BLaER1 treated with 17β-estradiol and CSF1 and Interleukin-3, amounts not matched to agents 10 nM and 100 nM (cell line): ENCODE measurements at regions not wholly inside any gene's neighbourhood (a gene's known extent, or its start where the extent isn't known, plus 50 kb on each side); places are given as distances from the start of the nearest gene placed in this dataset.

Experiments used
- H3K27ac ChIP-seq, 11 experiments: shearing (Covaris generic); formaldehyde crosslinking; 2 replicates each; pipeline ENCODE4 v1.8.1; 2022
- H3K27me3 ChIP-seq, 11 experiments: shearing (Covaris generic); formaldehyde crosslinking; 2 replicates each; pipeline ENCODE4 v1.8.1; 2022
- H3K36me3 ChIP-seq, 11 experiments: shearing (Covaris generic); formaldehyde crosslinking; 2 replicates each; pipeline ENCODE4 v1.8.1; 2022
- H3K4me1 ChIP-seq, 10 experiments: shearing (Covaris generic); formaldehyde crosslinking; 2 replicates each; pipeline ENCODE4 v1.8.1; 2022
- H3K4me2 ChIP-seq, 11 experiments: shearing (Covaris generic); formaldehyde crosslinking; 2 replicates each; pipeline ENCODE4 v1.8.1; 2022
- H3K4me3 ChIP-seq, 10 experiments: shearing (Covaris generic); formaldehyde crosslinking; 2 replicates each; pipeline ENCODE4 v1.8.1; 2022
- H3K9ac ChIP-seq, 11 experiments: shearing (Covaris generic); formaldehyde crosslinking; 2 replicates each; pipeline ENCODE4 v1.8.1; 2022
- H3K9me3 ChIP-seq, 11 experiments: shearing (Covaris generic); formaldehyde crosslinking; replicated peaks in 1 of 11; 2 replicates each; pipeline ENCODE4 v1.8.1; 2022
- H4K20me1 ChIP-seq, 11 experiments: shearing (Covaris generic); formaldehyde crosslinking; 2 replicates each; pipeline ENCODE4 v1.8.1; 2022
- Cebpa-rat ChIP-seq, 11 experiments: shearing (Covaris generic); IDR thresholded peaks; 2 replicates each; pipeline ENCODE4 v1.8.1; 2022

DNA sequence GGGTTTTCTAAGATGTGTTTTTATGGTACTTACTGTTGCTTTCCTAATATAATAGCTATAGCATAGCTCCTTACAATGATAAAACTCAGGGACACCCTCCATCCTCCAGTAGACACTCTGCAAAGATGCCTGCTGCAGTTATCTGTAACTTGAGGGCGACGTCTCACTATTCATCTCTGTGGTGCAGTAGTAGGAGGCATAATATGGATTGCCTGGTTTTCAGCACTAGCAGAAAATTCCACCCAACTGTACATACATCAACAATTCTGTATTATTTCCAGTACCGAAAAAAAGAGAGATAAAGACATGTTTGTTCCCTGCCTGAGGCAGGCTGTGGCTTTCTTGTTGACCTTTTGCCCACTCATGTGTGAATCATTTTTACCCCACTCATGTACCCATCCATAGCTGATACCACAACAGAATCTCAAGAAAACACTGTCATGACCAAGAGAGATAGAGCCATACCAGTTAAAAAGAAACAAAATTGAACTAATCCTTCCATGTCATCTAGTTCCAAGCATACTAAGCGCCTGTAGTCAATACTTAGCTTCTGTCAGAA is 220.1 kb downstream of the RAB28 start:
- Histone ChIP-seq H3K9ac (no peak overlapping the region), H3K4me1 (no peaks in the 10 kb centered on the region), H3K4me3 (no peak overlapping the region), H4K20me1 (no peaks in the 10 kb centered on the region), H3K4me2 (no peak overlapping the region), H3K36me3 (no peaks in the 10 kb centered on the region), H3K9me3 (no peaks in the 10 kb centered on the region), H3K27me3 (no peaks in the 10 kb centered on the region), H3K27ac (no peak overlapping the region)
- no peak for TF ChIP-seq Cebpa-rat (IDR thresholded peaks at IDR 0.05)

DNA sequence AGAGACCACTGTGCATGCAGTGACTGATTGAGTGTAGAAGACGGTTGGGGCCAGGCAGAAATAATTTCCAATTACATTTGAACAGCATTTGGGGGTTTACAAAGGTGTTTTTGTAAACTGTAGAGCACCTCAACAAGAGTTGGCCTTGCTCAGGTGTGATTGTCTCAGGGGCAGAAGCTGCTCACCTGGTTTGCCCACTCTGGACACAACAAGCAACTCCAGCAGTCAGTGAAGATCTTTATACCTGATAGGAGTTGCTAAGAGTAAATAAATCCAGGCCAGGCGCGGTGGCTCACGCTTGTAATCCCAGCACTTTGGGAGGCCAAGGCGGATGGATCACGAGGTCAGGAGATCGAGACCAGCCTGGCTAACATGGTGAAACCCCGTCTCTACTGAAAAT is 221.3 kb downstream of the RAB28 start:
- Histone ChIP-seq H3K4me1 (no peaks in the 10 kb centered on the region), H3K27ac (no peak overlapping the region), H3K9ac (no peak overlapping the region), H3K4me3 (no peak overlapping the region), H3K36me3 (no peaks in the 10 kb centered on the region), H3K27me3 (no peaks in the 10 kb centered on the region), H4K20me1 (no peaks in the 10 kb centered on the region), H3K9me3 (no peaks in the 10 kb centered on the region), H3K4me2 (no peak overlapping the region)
- TF ChIP-seq Cebpa-rat (IDR thresholded peaks at IDR 0.05): no peak

DNA sequence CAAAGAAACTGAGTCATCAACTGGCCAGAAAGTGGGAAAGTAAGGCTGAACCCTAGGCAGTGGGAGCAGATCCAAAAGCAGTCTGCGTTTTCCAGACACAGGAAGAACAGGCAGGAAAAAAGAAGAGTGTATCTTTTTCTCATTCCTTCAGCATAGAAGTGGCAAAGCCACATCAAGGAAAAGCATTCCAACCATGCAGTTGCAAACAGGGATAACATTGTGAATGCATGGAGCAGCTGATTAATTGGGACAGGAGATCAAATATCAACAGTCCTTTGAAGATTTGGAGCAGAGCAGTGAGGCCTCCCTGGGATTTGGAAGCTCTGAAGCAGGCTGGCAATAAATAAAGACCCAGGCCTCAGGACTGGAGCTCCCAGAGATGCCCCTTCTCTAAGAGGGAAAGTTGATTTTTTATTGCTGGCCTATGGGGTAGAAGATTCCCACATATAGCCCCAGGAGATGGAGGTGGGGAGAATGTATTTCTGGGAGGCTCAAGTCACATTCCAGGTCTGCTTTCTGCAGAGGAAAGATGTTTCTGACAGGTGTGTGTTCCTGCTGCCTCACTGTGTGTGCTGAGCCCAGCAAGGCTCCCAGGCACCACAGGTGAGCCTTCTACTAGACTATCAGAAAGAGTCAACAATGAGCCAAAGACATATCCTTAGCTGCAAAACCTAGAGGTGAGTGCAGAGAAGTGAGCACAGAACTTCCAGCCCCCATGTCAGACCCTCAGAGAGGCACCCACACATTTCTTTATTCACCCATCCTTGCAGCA is 222.5 kb downstream of the RAB28 start:
- no peak for TF ChIP-seq Cebpa-rat (IDR thresholded peaks at IDR 0.05)
- no peak overlapping the region for H3K27ac ChIP-seq
- no peaks in the 10 kb centered on the region for H3K9me3 ChIP-seq
- no peak overlapping the region for H3K4me2 ChIP-seq
- H3K9ac ChIP-seq: no peak overlapping the region
- H4K20me1 ChIP-seq: no peaks in the 10 kb centered on the region
- no peaks in the 10 kb centered on the region for H3K36me3 ChIP-seq
- no peaks in the 10 kb centered on the region for H3K27me3 ChIP-seq
- H3K4me1 ChIP-seq: no peaks in the 10 kb centered on the region
- no peak overlapping the region for H3K4me3 ChIP-seq

DNA sequence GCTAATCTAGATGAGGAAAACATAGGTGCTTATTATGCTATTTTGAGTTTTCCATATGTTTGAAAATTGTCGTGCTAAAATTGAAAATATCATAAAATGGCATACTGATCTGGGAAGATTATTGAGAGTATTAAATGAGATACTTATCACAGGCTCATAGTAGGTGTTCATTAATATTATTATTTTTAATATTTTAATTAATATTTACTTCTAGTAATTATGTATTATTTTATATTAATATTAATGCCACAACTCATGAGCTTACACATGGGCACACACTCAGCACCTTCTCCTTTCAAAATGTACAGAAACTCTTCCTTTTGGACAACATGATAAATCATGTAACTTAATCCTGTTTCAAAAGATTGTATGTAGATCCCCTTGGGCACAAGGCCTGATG is 223.6 kb downstream of the RAB28 start:
- no peaks in the 10 kb centered on the region for H3K9me3 ChIP-seq
- no peaks in the 10 kb centered on the region for H3K36me3 ChIP-seq
- no peaks in the 10 kb centered on the region for H4K20me1 ChIP-seq
- no peak overlapping the region for H3K9ac ChIP-seq
- TF ChIP-seq Cebpa-rat (IDR thresholded peaks at IDR 0.05): no peak
- no peaks in the 10 kb centered on the region for H3K27me3 ChIP-seq
- no peak overlapping the region for H3K4me3 ChIP-seq
- H3K4me1 ChIP-seq: no peaks in the 10 kb centered on the region
- H3K4me2 ChIP-seq: no peak overlapping the region
- H3K27ac ChIP-seq: no peak overlapping the region

DNA sequence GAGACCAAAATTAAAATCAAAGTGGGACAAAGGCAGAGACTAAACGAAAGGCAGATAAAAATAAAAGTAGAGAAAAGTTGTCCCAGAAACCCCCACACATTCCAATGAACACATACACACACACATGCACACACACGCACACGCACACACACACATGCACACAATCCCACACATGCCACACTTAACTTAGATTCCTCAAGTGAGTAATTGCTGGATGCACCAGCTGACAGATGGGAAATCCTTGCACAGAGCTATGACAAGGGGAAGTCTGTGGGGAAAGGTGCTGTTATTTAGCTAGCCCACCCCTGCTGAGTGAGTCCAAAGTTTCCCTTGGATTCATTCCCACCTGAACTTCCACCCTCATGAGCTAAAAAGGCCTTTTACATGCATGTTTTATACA is 233.9 kb downstream of the RAB28 start:
- peaks cover 21 to 36% (median 28%) of the 10 kb centered on the region in 11 experiments; a peak in 21 of 22 replicates for H3K9me3 ChIP-seq
- no peak overlapping the region for H3K4me3 ChIP-seq
- H4K20me1 ChIP-seq: no peaks in the 10 kb centered on the region
- H3K27me3 ChIP-seq: no peaks in the 10 kb centered on the region
- no peak overlapping the region for H3K27ac ChIP-seq
- H3K4me1 ChIP-seq: no peaks in the 10 kb centered on the region
- no peak overlapping the region for H3K4me2 ChIP-seq
- H3K36me3 ChIP-seq: no peaks in the 10 kb centered on the region
- no peak for TF ChIP-seq Cebpa-rat (IDR thresholded peaks at IDR 0.05)
- H3K9ac ChIP-seq: no peak overlapping the region

DNA sequence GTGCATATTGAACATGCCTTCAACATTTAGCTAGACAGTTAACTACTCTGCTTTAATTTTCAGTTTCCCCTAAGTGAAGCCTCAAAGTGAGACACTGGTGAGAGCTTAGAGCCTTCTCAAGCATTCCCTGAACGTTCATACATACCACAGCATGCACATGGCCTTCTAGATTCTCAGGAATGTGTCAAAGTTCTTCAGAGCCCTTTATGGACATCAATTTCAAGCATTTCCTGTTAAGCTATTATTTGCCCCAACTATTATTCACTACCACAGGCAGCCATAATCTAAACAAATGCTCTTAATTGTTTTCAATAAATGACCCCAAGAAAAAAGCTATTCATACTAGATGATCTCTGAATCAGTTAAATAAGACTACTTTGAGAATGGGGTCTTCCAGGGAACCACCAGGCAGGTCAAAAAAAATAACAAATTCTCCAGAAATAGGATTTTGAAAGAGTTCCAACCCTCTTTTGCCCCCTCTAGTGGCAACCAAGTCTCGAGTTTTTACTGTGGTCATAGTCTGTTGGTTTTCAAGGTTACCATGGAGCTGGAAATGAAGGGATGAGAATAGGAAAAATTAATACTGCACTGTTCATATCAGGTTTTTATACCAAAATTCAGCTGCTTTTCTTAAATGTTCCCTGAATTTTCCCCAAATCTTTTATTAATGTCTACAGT is 235.4 kb downstream of the RAB28 start:
- H3K27me3 ChIP-seq: no peaks in the 10 kb centered on the region
- H3K4me2 ChIP-seq: no peak overlapping the region
- no peak overlapping the region for H3K4me3 ChIP-seq
- no peaks in the 10 kb centered on the region for H3K4me1 ChIP-seq
- TF ChIP-seq Cebpa-rat (IDR thresholded peaks at IDR 0.05): no peak
- H3K9ac ChIP-seq: no peak overlapping the region
- H3K36me3 ChIP-seq: no peaks in the 10 kb centered on the region
- H3K9me3 ChIP-seq: peaks cover 22 to 39% (median 30%) of the 10 kb centered on the region in 11 experiments; a peak in 21 of 22 replicates
- no peak overlapping the region for H3K27ac ChIP-seq
- no peaks in the 10 kb centered on the region for H4K20me1 ChIP-seq

DNA sequence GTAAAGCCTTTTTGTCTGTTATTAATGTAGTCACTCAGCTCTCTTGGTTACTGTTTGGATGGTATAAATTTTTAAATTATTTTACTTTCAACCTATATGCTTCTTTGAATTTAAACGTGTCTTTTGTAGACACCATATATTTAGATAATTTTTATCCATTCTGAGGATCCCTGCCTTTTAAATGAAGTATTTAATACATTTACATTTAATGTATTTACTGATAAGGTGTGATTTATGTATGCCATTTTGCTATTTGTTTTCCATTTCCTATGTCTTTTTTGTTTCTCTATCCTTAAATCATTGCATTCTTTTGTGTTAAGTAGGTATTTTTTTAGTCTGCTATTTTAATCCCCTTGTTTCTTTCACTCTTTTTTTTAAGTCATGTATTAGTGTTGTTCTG is 238.0 kb downstream of the RAB28 start:
- no peaks in the 10 kb centered on the region for H3K4me1 ChIP-seq

DNA sequence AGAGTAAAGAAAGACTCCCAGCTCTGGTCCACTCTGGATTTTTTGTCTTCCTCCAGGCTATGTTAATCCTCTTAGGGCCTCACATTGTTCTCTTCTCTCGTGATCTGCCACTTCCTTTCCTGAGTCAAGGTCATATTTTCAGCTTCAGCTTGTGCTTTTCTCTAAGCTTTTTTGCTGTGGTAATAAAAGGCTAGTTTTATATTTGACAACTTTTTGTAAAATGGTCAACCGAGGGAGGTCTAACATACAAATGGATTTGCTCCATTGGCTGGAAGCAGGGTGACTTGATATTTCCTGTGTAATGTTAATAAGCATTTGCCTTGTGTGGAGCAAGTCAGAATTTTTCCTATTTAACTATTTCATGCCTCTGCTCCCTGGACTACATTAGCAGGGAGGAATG is 239.7 kb downstream of the RAB28 start:
- H4K20me1 ChIP-seq: no peaks in the 10 kb centered on the region
- H3K4me1 ChIP-seq: no peaks in the 10 kb centered on the region
- peaks cover 22 to 39% (median 30%) of the 10 kb centered on the region in 11 experiments for H3K9me3 ChIP-seq
- H3K36me3 ChIP-seq: no peaks in the 10 kb centered on the region
- no peak overlapping the region for H3K4me3 ChIP-seq
- H3K4me2 ChIP-seq: no peak overlapping the region
- H3K27me3 ChIP-seq: no peaks in the 10 kb centered on the region
- no peak for TF ChIP-seq Cebpa-rat (IDR thresholded peaks at IDR 0.05)
- H3K9ac ChIP-seq: no peak overlapping the region
- no peak overlapping the region for H3K27ac ChIP-seq

More for the DNA sequence above, 238.0 kb downstream of the RAB28 start:
- no peaks in the 10 kb centered on the region for H3K27me3 ChIP-seq
- no peak overlapping the region for H3K4me3 ChIP-seq
- no peak overlapping the region for H3K4me2 ChIP-seq
- TF ChIP-seq Cebpa-rat (IDR thresholded peaks at IDR 0.05): no peak
- H4K20me1 ChIP-seq: no peaks in the 10 kb centered on the region
- H3K9ac ChIP-seq: no peak overlapping the region
- H3K27ac ChIP-seq: no peak overlapping the region
- H3K9me3 ChIP-seq: peaks cover 22 to 39% (median 30%) of the 10 kb centered on the region in 11 experiments; a peak in 21 of 22 replicates
- no peaks in the 10 kb centered on the region for H3K36me3 ChIP-seq

DNA sequence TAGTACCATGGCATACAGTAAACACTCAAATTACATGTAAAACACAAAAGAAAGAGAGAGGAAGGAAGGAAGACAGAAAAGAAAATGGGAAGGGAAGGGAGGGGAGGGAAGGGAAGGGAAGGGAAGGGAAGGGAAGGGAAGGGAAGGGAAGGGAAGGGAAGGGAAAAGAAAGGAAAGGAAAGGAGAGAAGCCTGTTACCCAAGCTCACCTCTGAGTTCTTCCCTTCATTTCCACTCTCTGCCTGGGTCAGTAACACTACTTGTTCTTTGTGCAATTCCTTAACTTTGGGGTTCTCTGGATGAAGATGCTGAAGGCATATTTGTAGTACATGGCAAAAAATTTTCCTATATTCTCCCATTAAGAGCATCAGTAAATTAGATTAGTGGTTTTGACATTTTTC is 241.0 kb downstream of the RAB28 start:
- H3K9me3 ChIP-seq: peaks cover 18 to 32% (median 25%) of the 10 kb centered on the region in 11 experiments
- H3K36me3 ChIP-seq: no peaks in the 10 kb centered on the region
- H3K4me2 ChIP-seq: no peak overlapping the region
- H3K27ac ChIP-seq: no peak overlapping the region
- no peaks in the 10 kb centered on the region for H3K4me1 ChIP-seq
- H3K4me3 ChIP-seq: no peak overlapping the region
- no peak overlapping the region for H3K9ac ChIP-seq
- H4K20me1 ChIP-seq: no peaks in the 10 kb centered on the region
- no peaks in the 10 kb centered on the region for H3K27me3 ChIP-seq
- TF ChIP-seq Cebpa-rat (IDR thresholded peaks at IDR 0.05): no peak
